ENCODE measurements at regions not wholly inside any gene's neighbourhood (a gene's known extent, or its start where the extent isn't known, plus 50 kb on each side); places are given as distances from the start of the nearest gene placed in this dataset.

DNA sequence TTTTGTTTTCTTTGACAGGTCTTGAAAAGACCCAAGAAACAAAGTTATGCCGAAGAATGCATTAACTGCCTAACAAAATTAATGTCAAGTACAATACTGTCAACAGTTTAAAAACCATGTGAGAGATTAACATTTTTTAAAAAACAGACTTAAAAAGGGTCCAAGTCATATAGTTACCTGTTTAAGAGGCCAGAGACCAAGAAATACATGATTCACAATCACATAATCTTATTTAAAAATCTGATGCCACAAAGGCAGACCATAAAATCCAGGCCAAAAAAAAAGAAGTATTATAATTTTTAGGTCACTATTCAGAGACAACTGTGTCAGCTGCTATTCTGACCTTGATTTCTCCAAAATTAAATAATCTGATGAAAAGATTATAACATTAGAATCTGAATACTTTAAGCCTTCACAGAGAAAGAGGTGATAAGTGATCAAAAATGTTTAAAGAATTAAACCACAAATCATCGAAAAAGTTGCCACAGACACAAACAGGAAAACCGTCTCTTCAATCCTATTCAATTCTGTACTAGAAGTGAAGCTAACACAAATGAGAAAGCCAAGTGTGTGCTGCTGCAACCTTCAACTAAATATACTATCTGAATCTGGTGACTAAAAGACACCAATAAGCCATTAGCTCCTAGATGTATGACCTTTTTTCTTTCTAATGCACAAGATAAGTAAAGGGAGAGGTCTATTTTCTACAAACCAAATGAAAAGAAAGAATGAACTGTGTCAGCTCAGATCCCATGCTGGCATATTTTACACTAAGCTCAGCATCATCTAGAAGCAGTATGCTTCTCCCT is 286.0 kb downstream of the ZEB2 start:
- H3K27me3 ChIP-seq (ENCODE audit: low read depth): no peaks in the 10 kb centered on the region
- peaks cover 21% of the 10 kb centered on the region for H3K4me1 ChIP-seq
- intact Hi-C loops (cut with micrococcal nuclease): no loop called here
- H3K9me3 ChIP-seq (replicated peaks): no peaks in the 10 kb centered on the region
- TF ChIP-seq, protein P1, sequence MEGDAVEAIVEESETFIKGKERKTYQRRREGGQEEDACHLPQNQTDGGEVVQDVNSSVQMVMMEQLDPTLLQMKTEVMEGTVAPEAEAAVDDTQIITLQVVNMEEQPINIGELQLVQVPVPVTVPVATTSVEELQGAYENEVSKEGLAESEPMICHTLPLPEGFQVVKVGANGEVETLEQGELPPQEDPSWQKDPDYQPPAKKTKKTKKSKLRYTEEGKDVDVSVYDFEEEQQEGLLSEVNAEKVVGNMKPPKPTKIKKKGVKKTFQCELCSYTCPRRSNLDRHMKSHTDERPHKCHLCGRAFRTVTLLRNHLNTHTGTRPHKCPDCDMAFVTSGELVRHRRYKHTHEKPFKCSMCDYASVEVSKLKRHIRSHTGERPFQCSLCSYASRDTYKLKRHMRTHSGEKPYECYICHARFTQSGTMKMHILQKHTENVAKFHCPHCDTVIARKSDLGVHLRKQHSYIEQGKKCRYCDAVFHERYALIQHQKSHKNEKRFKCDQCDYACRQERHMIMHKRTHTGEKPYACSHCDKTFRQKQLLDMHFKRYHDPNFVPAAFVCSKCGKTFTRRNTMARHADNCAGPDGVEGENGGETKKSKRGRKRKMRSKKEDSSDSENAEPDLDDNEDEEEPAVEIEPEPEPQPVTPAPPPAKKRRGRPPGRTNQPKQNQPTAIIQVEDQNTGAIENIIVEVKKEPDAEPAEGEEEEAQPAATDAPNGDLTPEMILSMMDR (IDR thresholded peaks at IDR 0.05; ENCODE audit: borderline replicate concordance): no peak
- H3K4me3 ChIP-seq: no peak overlapping the region
- H3K36me3 ChIP-seq: no peaks in the 10 kb centered on the region
- no peak for DNase-seq
- no peak overlapping the region for H3K27ac ChIP-seq (replicated peaks)

DNA sequence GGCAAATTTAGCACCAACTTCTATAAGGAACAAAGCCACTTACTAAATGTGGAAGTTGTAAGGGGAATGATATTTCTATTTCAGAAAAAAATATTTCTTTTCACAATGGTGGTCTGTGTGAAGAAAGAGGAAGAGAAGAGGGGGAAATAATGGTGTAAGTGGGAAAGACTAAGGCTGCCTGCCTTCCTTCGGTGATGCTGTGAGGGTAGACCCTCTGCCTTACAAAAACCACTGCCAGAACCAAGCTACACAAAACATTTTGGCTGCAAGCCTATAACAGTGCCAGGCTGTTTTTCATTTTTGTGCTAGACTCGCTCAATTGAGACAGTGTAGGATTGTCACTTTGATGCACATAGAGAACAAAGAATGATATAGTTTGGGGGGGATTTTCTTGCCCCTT is 286.6 kb downstream of the ZEB2 start:
- Histone ChIP-seq H3K9me3 (replicated peaks) (no peaks in the 10 kb centered on the region), H3K27me3 (ENCODE audit: low read depth) (no peaks in the 10 kb centered on the region), H3K27ac (replicated peaks) (no peak overlapping the region)

DNA sequence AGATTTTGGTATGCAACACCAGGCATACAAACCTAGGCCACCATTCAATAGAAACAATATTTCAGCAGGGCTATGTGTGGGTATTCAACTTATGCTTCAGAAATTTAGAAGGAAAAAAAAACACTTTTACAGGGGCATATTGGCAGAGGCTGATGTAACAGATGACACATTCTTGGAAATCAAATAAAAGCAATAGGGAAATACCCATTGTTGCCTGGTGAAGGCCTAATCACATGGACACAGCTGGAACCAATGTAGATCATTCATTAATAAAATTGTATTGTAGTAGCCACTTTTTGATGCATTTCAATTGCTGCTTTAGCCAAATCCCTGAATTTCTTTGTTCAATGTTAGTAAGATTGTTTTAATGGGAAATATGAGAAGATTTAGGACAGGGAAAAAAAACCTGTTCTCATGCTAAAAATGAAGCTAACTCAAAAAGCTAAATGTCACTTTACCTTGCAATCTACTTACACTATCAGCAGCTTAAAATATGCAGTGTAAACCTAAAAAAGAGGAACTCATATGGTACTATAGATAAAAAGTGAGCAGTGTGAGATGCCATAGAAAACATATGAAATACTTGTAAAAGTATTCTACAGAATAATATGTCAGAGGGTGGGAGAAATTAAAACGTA is 289.4 kb downstream of the ZEB2 start:
- H3K27ac ChIP-seq (replicated peaks): no peak overlapping the region
- H3K4me1 ChIP-seq: no peaks in the 10 kb centered on the region
- H3K27me3 ChIP-seq (ENCODE audit: low read depth): no peaks in the 10 kb centered on the region
- no peak for DNase-seq
- intact Hi-C loops (cut with micrococcal nuclease): no loop called here
- H3K36me3 ChIP-seq: no peaks in the 10 kb centered on the region
- H3K4me3 ChIP-seq: no peak overlapping the region
- TF ChIP-seq, protein P1 (IDR thresholded peaks at IDR 0.05; ENCODE audit: borderline replicate concordance): no peak
- H3K9me3 ChIP-seq (replicated peaks): no peaks in the 10 kb centered on the region

More for the DNA sequence above, 286.6 kb downstream of the ZEB2 start:
- no peak overlapping the region for H3K4me3 ChIP-seq
- H3K36me3 ChIP-seq: no peaks in the 10 kb centered on the region
- TF ChIP-seq, protein P1 (IDR thresholded peaks at IDR 0.05; ENCODE audit: borderline replicate concordance): no peak
- no peak for DNase-seq
- intact Hi-C loops (cut with micrococcal nuclease): no loop called here
- peaks cover 18% of the 10 kb centered on the region for H3K4me1 ChIP-seq

DNA sequence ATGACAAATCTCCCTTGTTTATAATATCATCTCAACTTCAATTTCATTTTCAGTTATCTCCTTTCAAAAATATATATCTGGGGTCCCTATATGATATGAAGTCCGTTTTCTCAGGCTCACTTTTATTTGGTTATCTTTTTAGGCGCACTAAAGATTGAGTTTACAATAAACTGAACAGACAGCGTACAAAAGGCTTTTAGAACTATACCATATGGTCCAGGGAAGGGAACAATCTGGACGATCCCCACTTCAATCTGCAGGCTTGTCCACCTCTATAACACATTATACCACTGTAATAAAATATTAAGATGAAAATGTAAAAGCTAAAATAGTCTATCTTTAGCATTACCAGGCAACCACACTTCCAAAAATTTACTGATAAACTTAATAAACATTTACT is 289.9 kb downstream of the ZEB2 start:
- DNase-seq: no peak
- H3K27me3 ChIP-seq (ENCODE audit: low read depth): no peaks in the 10 kb centered on the region
- intact Hi-C loops (cut with micrococcal nuclease): no loop called here
- no peaks in the 10 kb centered on the region for H3K4me1 ChIP-seq
- no peak overlapping the region for H3K27ac ChIP-seq (replicated peaks)
- no peak overlapping the region for H3K4me3 ChIP-seq
- TF ChIP-seq, protein P1 (IDR thresholded peaks at IDR 0.05; ENCODE audit: borderline replicate concordance): no peak
- no peaks in the 10 kb centered on the region for H3K36me3 ChIP-seq
- H3K9me3 ChIP-seq (replicated peaks): no peaks in the 10 kb centered on the region

DNA sequence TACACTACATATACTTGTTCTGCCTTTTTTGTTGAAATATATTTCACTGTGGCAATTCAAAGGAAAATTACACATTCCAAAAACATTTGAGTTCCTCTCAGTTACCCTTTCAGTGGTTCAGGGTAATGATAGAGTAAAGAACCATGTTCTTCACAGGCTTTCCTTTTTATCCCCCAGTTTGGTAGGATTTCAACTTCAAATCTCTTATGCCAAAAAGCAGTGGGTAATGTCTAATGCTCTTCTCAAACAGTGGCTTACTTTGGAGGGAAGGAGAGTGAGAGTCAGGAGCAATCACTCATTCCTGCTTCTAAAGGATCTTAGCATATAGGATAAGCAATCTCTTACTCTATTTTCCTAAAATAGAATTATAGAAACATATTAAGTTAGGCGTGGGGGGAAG is 290.6 kb downstream of the ZEB2 start:
- TF ChIP-seq, protein P1 (IDR thresholded peaks at IDR 0.05; ENCODE audit: borderline replicate concordance): no peak
- no peaks in the 10 kb centered on the region for H3K9me3 ChIP-seq (replicated peaks)
- H3K4me3 ChIP-seq: no peak overlapping the region
- no peaks in the 10 kb centered on the region for H3K4me1 ChIP-seq
- H3K27me3 ChIP-seq (ENCODE audit: low read depth): no peaks in the 10 kb centered on the region
- no peaks in the 10 kb centered on the region for H3K36me3 ChIP-seq
- no peak overlapping the region for H3K27ac ChIP-seq (replicated peaks)
- DNase-seq: no peak
- intact Hi-C loops (cut with micrococcal nuclease): no loop called here
